Upper lobe of left lung (tissue), 6 donors: ENCODE measurements at regions not wholly inside any gene's neighbourhood (a gene's known extent, or its start where the extent isn't known, plus 50 kb on each side); places are given as distances from the start of the nearest gene placed in this dataset.

Source experiments
- ATAC-seq, 2 donors: fragments of 200-7000 bp; cut with Tn5 transposase; one replicate each; pipeline ENCODE4 v1.9.1; 2022; ENCODE audit warnings: mild to moderate bottlenecking in 2 of 2, moderate library complexity in 2 of 2; ENCODE audit not compliant: low FRiP score in 2 of 2
- DNase-seq, 2 donors: peaks; one replicate each; pipeline ENCODE4 v3.0.0-alpha.2; 2019 to 2020
- H3K27ac ChIP-seq, 4 donors: fragments of 200-600 bp; sonication (generic); one replicate each; pipeline ENCODE4 v1.5.1; 2016 to 2019
- H3K27me3 ChIP-seq, 4 donors: fragments of 200-600 bp; sonication (generic); one replicate each; pipeline ENCODE4 v1.5.1; 2017 to 2019
- H3K36me3 ChIP-seq, 4 donors: fragments of 200-600 bp; sonication (generic); one replicate each; pipeline ENCODE4 v1.5.1; 2016 to 2019
- H3K4me1 ChIP-seq, 4 donors: fragments of 200-600 bp; sonication (generic); one replicate each; pipeline ENCODE4 v1.5.1; 2018 to 2019
- H3K4me3 ChIP-seq, 4 donors: fragments of 200-600 bp; sonication (generic); one replicate each; pipeline ENCODE4 v1.5.1; 2017 to 2019; ENCODE audit warnings: mild to moderate bottlenecking in 2 of 4, moderate library complexity in 1 of 4
- H3K9me3 ChIP-seq, 4 donors: fragments of 200-600 bp; sonication (generic); one replicate each; pipeline ENCODE4 v1.5.1; 2018 to 2019
- EP300 ChIP-seq, 4 donors: sonication (generic); formaldehyde crosslinking; IDR thresholded peaks; one replicate each; pipeline ENCODE4 v1.5.1; 2017; ENCODE audit warnings: antibody characterized with exemption in 4 of 4, control low read depth in 2 of 4
- POLR2A ChIP-seq, 4 donors: fragments of 450-650 bp; IDR thresholded peaks; one replicate each; pipeline ENCODE4 v1.5.1; 2016 to 2017; ENCODE audit warnings: antibody characterized with exemption in 4 of 4, mild to moderate bottlenecking in 2 of 4
- POLR2AphosphoS5 ChIP-seq, 2 donors: sonication (generic); formaldehyde crosslinking; IDR thresholded peaks; one replicate each; pipeline ENCODE4 v1.5.1; 2017; ENCODE audit warnings: antibody characterized with exemption in 2 of 2
- WGBS, 2 donors: methylation state at CpG; one replicate each; pipeline ENCODE4 v1.1.5; 2017 to 2018; 5-methylcytosine and 5-hydroxymethylcytosine counted together
- TF ChIP-seq, protein P1 (sequence below), 6 experiments: fragments of 450-650 bp in 4 of 6; fragments of 200-600 bp in 2 of 6; sonication (generic) in 2 of 6; IDR thresholded peaks; one replicate each; pipeline ENCODE4 v1.5.1; 2016 to 2019; ENCODE audit warnings: antibody characterized with exemption in 6 of 6
- donor health status: DM: no; HTN: no; CAD: no; lungs with moderate emphysema.
- donor health status: DM: no; HTN: yes; CAD: no; lungs with severe emphysema.

GRCh38 chr5:89755024-89755423, 654.5 kb downstream of the CETN3 start:
- Histone ChIP-seq H3K9me3 (no peaks in the 10 kb centered on the region), H3K4me3 (no peak overlapping the region), H3K4me1 (no peaks in the 10 kb centered on the region), H3K36me3 (no peaks in the 10 kb centered on the region), H3K27ac (no peak overlapping the region), H3K27me3 (no peaks in the 10 kb centered on the region)
- WGBS, 2 donors: 90 to 92% methylated on average over 2 of the region's 2 CpGs
- DNase-seq (no peak), ATAC-seq (no peak)
- TF ChIP-seq, protein P1, sequence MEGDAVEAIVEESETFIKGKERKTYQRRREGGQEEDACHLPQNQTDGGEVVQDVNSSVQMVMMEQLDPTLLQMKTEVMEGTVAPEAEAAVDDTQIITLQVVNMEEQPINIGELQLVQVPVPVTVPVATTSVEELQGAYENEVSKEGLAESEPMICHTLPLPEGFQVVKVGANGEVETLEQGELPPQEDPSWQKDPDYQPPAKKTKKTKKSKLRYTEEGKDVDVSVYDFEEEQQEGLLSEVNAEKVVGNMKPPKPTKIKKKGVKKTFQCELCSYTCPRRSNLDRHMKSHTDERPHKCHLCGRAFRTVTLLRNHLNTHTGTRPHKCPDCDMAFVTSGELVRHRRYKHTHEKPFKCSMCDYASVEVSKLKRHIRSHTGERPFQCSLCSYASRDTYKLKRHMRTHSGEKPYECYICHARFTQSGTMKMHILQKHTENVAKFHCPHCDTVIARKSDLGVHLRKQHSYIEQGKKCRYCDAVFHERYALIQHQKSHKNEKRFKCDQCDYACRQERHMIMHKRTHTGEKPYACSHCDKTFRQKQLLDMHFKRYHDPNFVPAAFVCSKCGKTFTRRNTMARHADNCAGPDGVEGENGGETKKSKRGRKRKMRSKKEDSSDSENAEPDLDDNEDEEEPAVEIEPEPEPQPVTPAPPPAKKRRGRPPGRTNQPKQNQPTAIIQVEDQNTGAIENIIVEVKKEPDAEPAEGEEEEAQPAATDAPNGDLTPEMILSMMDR (IDR thresholded peaks at IDR 0.05): no peak
- TF ChIP-seq POLR2AphosphoS5 (IDR thresholded peaks at IDR 0.05) (no peak), EP300 (IDR thresholded peaks at IDR 0.05) (no peak), POLR2A (IDR thresholded peaks at IDR 0.05) (no peak)

DNA sequence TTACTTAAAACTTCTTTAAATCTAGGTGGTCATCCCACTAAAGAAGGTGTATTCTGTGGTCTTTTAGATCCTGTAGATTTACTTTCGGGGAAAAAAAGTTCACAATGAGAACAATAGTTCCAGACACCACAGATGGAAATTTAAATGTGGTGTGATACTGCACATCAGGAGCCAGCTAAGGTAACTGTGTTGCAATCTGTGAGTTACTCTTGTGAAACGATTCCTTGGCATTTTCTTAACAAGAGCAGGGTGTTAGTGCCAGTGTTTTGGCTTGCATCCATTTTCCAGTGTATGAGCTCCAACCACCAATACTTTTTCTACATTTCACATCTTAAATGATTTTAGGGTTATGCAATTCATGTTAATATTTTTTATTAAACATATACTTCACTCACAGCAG, 674.5 kb downstream of the CETN3 start:
- DNase-seq (peak in 1 of 2 donors; percentile 23), ATAC-seq (no peak)

DNA sequence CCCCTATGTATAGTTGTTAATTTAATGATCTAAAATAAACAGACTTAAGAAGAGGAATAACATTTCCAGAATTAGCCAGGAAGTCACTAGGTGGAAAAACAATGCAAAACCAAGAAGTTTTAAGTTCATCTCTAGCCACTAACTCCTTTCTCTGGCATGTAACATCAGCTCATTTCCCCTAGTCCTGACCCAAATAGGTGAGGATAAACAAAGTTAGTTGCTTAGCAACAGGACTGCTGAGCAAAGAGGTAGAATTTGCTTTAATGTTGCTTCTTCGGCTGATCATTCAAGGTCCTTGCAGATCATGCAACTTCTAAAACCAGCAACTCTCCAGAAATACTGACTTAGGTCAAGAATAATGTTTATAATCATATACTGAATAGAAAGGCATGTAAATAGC, 675.8 kb downstream of the CETN3 start:
- ATAC-seq: no peak

More for the DNA sequence above, 674.5 kb downstream of the CETN3 start:
- Histone ChIP-seq H3K36me3 (no peaks in the 10 kb centered on the region), H3K4me1 (no peaks in the 10 kb centered on the region), H3K27me3 (no peaks in the 10 kb centered on the region), H3K27ac (no peak overlapping the region), H3K9me3 (no peaks in the 10 kb centered on the region), H3K4me3 (no peak overlapping the region)
- 43 to 61% methylated on average over 2 of the region's 2 CpGs for WGBS, 2 donors
- TF ChIP-seq, protein P1 (IDR thresholded peaks at IDR 0.05): no peak
- no peak for TF ChIP-seq POLR2A (IDR thresholded peaks at IDR 0.05)
- no peak for TF ChIP-seq POLR2AphosphoS5 (IDR thresholded peaks at IDR 0.05)
- TF ChIP-seq EP300 (IDR thresholded peaks at IDR 0.05): no peak

DNA sequence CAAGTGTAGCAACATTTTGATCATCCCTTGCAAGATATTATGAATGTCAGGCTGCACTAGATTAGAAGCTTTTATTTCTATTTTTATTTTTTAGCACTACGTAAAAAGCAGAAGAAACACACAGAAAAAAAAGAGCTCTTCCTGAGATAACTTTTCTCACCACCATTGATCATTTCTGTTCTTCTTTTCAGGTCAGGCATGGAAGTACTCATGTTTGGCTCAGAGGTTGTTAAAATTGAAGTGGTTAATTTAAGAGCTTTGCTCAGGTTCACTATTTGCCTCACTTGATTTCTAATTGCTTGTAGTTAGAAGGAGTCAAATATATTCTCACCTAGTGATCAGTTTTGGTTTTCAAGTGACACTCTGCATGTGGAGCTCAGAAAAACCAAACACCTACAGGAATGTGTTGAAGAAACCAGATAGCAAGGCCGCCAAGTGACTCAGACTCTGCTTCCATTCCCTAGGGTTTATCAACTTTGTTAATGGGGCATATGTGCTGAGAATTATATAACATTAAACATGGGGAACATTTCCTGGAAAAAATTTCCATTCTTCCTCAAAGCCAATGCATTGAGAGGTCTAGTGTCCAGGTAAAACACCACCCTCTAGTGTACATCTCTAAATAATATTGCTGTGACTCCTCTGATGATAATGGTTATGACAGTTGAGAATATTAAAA, 679.8 kb downstream of the CETN3 start:
- H3K36me3 ChIP-seq: no peaks in the 10 kb centered on the region
- 78 to 83% methylated on average over 2 of the region's 2 CpGs for WGBS, 2 donors
- H3K9me3 ChIP-seq: no peaks in the 10 kb centered on the region
- TF ChIP-seq, protein P1 (IDR thresholded peaks at IDR 0.05): no peak
- TF ChIP-seq POLR2AphosphoS5 (IDR thresholded peaks at IDR 0.05): no peak
- no peak for TF ChIP-seq EP300 (IDR thresholded peaks at IDR 0.05)
- no peak for TF ChIP-seq POLR2A (IDR thresholded peaks at IDR 0.05)
- no peaks in the 10 kb centered on the region for H3K4me1 ChIP-seq
- ATAC-seq (no peak), DNase-seq (no peak)
- H3K4me3 ChIP-seq: no peak overlapping the region
- H3K27me3 ChIP-seq: no peaks in the 10 kb centered on the region
- no peak overlapping the region for H3K27ac ChIP-seq

More for the DNA sequence above, 675.8 kb downstream of the CETN3 start:
- H3K36me3 ChIP-seq: no peaks in the 10 kb centered on the region
- no peaks in the 10 kb centered on the region for H3K4me1 ChIP-seq
- no peaks in the 10 kb centered on the region for H3K9me3 ChIP-seq
- H3K27me3 ChIP-seq: no peaks in the 10 kb centered on the region
- WGBS, 2 donors: 68 to 93% methylated on average over 1 of the region's 1 CpG
- H3K27ac ChIP-seq: no peak overlapping the region
- TF ChIP-seq, protein P1 (IDR thresholded peaks at IDR 0.05): no peak
- TF ChIP-seq POLR2A (IDR thresholded peaks at IDR 0.05): no peak
- TF ChIP-seq POLR2AphosphoS5 (IDR thresholded peaks at IDR 0.05): no peak
- no peak overlapping the region for H3K4me3 ChIP-seq
- DNase-seq: no peak

DNA sequence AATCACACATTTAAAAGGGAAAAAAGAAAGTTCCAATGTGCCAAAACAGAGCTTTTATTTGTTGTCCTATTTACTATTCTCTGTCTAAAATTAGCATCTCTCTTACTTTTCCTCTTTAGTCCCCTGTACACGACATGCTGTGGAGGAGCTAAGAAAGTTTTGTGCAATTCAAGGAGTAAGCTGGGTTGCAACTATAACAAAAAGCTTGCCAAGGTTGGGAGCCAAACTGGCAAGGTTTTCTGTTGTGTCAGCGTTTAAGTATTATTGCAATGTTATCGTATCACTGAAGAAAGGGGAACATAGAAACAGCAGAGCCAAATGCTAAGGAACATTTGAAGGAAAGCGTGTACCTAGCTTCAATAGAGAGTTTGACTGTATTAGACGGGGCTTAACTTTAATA, 680.8 kb downstream of the CETN3 start:
- Histone ChIP-seq H3K4me3 (no peak overlapping the region), H3K27me3 (no peaks in the 10 kb centered on the region), H3K9me3 (no peaks in the 10 kb centered on the region), H3K36me3 (no peaks in the 10 kb centered on the region), H3K27ac (no peak overlapping the region), H3K4me1 (no peaks in the 10 kb centered on the region)
- no peak for TF ChIP-seq EP300 (IDR thresholded peaks at IDR 0.05)
- TF ChIP-seq, protein P1 (IDR thresholded peaks at IDR 0.05): no peak
- no peak for TF ChIP-seq POLR2AphosphoS5 (IDR thresholded peaks at IDR 0.05)
- TF ChIP-seq POLR2A (IDR thresholded peaks at IDR 0.05): no peak
- 33 to 42% methylated on average over 5 of the region's 5 CpGs for WGBS, 2 donors
- DNase-seq (no peak), ATAC-seq (peak in 1 of 2 donors; percentile 64)
